Gastrocnemius medialis (tissue), 4 donors: ENCODE measurements at regions not wholly inside any gene's neighbourhood (a gene's known extent, or its start where the extent isn't known, plus 50 kb on each side); places are given as distances from the start of the nearest gene placed in this dataset.

Experiments
- ATAC-seq, 2 donors: fragments of 150-250 bp; one replicate each; pipeline ENCODE4 v1.9.1; 2016
- DNase-seq, 2 donors: peaks; one replicate each; pipeline ENCODE4 v3.0.0-alpha.2; 2019
- H3K27ac ChIP-seq, 4 donors: fragments of 200-600 bp; sonication (generic); 1 replicate in 1 of 4; 2 replicates in 3 of 4; pipeline ENCODE4 v1.5.1; 2016 to 2018; ENCODE audit warnings: mild to moderate bottlenecking in 2 of 4, moderate library complexity in 1 of 4
- H3K27me3 ChIP-seq, 3 donors: fragments of 200-600 bp; sonication (generic) in 2 of 3; 1 replicate in 1 of 3; 2 replicates in 2 of 3; pipeline versions ENCODE4 v1.5.1 to v1.6.0; 2016 to 2019; ENCODE audit warnings: mild to moderate bottlenecking in 1 of 3, moderate library complexity in 1 of 3
- H3K36me3 ChIP-seq, 2 donors: fragments of 200-600 bp; sonication (generic) in 1 of 2; one replicate each; pipeline ENCODE4 v1.5.1; 2017 to 2018
- H3K4me1 ChIP-seq, 2 donors: fragments of 200-600 bp; sonication (generic) in 1 of 2; one replicate each; pipeline ENCODE4 v1.5.1; 2016 to 2017; ENCODE audit warnings: mild to moderate bottlenecking in 2 of 2
- H3K4me3 ChIP-seq, 4 donors: fragments of 200-600 bp; sonication (generic) in 3 of 4; 1 replicate in 1 of 4; 2 replicates in 3 of 4; pipeline ENCODE4 v1.5.1; 2016 to 2019; ENCODE audit warnings: mild to moderate bottlenecking in 2 of 4
- H3K9me3 ChIP-seq, 3 donors: fragments of 200-600 bp; sonication (generic) in 2 of 3; 1 replicate in 1 of 3; 2 replicates in 2 of 3; pipeline ENCODE4 v1.5.1; 2016 to 2019
- POLR2A ChIP-seq, 2 donors: fragments of 450-650 bp; IDR thresholded peaks; one replicate each; pipeline ENCODE4 v1.6.1; 2017; ENCODE audit warnings: antibody characterized with exemption in 2 of 2, mild to moderate bottlenecking in 2 of 2, moderate library complexity in 2 of 2
- in situ Hi-C, 4 donors: fragments of 200-750 bp; cut with MboI; loops; one replicate each; pipeline versions ENCODE4 v1.15.0 to v1.8.0; 2017; ENCODE audit warnings: low sequenced_read_pairs in 4 of 4
- intact Hi-C: fragments of 100-400 bp; cut with DNase I; formaldehyde crosslinking; loops from one replicate; pipeline ENCODE4 v1.15.1; 2023; ENCODE audit warnings: low total_unique reads
- TF ChIP-seq, protein P1 (sequence below), 5 experiments: fragments of 450-650 bp in 3 of 5; fragments of 200-600 bp in 2 of 5; sonication (generic) in 2 of 5; IDR thresholded peaks in 4 of 5; conservative IDR thresholded peaks in 1 of 5; 1 replicate in 4 of 5; 2 replicates in 1 of 5; pipeline ENCODE4 v1.5.1; 2016 to 2019; ENCODE audit warnings: antibody characterized with exemption in 5 of 5, mild to moderate bottlenecking in 3 of 5, moderate library complexity in 3 of 5

DNA sequence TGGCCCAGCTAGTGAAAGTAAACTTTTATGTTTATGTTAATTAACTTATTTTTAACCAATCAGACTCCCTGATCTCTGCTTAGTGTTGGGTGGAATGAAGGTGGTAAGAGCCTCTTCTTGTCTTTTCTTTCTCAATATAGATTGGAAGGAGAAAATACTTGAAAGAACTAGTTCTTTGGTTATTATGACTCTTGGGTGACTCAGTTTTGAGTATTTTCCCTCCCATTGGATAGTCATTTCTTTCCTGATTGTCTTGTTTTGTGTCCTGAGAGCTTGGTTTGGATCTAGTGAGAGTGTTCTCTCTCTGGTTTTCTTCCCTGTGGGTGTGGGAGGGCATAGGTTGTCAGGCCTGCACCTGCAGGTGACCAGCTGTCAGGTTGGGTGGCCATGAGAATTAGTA lies 172.0 kb upstream of the GLRA2 start:
- Histone ChIP-seq H3K27ac (no peak overlapping the region), H3K36me3 (no peaks in the 10 kb centered on the region), H3K4me1 (no peaks in the 10 kb centered on the region), H3K27me3 (no peaks in the 10 kb centered on the region), H3K4me3 (no peak overlapping the region), H3K9me3 (no peaks in the 10 kb centered on the region)
- in situ Hi-C loops (loop anchor here in 1 of 4 donors (25.0 kb wide), 1 partner anchor 105 kb away; no protein-coding TSS in a partner anchor), intact Hi-C loops (no loop called here)
- ATAC-seq (no peak), DNase-seq (no peak)
- TF ChIP-seq, protein P1, sequence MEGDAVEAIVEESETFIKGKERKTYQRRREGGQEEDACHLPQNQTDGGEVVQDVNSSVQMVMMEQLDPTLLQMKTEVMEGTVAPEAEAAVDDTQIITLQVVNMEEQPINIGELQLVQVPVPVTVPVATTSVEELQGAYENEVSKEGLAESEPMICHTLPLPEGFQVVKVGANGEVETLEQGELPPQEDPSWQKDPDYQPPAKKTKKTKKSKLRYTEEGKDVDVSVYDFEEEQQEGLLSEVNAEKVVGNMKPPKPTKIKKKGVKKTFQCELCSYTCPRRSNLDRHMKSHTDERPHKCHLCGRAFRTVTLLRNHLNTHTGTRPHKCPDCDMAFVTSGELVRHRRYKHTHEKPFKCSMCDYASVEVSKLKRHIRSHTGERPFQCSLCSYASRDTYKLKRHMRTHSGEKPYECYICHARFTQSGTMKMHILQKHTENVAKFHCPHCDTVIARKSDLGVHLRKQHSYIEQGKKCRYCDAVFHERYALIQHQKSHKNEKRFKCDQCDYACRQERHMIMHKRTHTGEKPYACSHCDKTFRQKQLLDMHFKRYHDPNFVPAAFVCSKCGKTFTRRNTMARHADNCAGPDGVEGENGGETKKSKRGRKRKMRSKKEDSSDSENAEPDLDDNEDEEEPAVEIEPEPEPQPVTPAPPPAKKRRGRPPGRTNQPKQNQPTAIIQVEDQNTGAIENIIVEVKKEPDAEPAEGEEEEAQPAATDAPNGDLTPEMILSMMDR (IDR thresholded peaks at IDR 0.05 in 4 of 5, conservative IDR thresholded peaks at IDR 0.05 in 1 of 5), result no peak
- no peak for TF ChIP-seq POLR2A (IDR thresholded peaks at IDR 0.05)

DNA sequence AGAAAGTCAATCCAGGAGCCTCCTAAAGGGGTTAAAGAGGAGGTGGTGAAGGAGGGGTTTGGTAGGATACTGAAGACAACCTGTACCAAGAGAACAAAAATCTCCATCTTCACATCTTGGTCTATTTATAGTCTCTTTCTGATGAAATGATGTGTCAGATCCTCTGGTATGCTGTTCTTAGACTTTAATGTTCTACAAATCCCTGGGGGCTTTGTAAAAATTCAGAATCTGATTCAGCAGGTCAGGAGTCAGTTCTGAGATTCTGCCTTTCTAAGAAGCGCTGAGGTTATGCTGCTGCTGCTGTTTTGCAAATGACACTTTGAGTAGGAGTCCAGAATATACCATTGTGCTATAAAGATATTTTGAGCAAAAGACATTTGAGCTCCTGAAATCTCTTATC lies 172.9 kb upstream of the GLRA2 start:
- intact Hi-C loops (no loop called here), in situ Hi-C loops (loop anchor here in 1 of 4 donors (25.0 kb wide), 1 partner anchor 106 kb away; no protein-coding TSS in a partner anchor)
- ATAC-seq (no peak), DNase-seq (no peak)
- H3K27me3 ChIP-seq, result no peaks in the 10 kb centered on the region
- no peak overlapping the region for H3K4me3 ChIP-seq
- no peaks in the 10 kb centered on the region for H3K36me3 ChIP-seq
- TF ChIP-seq POLR2A (IDR thresholded peaks at IDR 0.05), result no peak
- TF ChIP-seq, protein P1 (IDR thresholded peaks at IDR 0.05 in 4 of 5, conservative IDR thresholded peaks at IDR 0.05 in 1 of 5), result no peak
- H3K4me1 ChIP-seq, result no peaks in the 10 kb centered on the region
- H3K9me3 ChIP-seq, result no peaks in the 10 kb centered on the region
- H3K27ac ChIP-seq, result no peak overlapping the region

DNA sequence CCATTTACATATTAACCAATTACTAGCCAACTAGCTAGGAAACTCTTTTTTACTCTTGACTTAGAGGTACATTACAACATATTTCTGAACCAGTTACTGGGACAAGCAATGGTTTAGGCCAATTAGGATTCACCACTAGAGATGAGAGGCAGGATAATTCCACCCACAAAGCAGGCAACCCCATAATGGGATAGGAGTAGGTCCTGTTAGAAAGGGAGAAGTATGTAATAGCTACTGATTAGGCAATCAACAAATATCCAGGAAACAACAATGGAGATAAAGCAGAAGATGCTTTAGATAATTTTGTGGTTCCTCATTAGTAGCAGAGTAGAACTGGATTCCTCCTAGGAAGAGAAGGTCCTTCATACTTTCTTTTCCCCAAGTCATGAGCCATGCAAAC lies 173.8 kb upstream of the GLRA2 start:
- Histone ChIP-seq H3K27ac (no peak overlapping the region), H3K36me3 (no peaks in the 10 kb centered on the region), H3K4me3 (no peak overlapping the region), H3K9me3 (no peaks in the 10 kb centered on the region), H3K27me3 (no peaks in the 10 kb centered on the region), H3K4me1 (no peaks in the 10 kb centered on the region)
- DNase-seq, result no peak
- TF ChIP-seq, protein P1 (IDR thresholded peaks at IDR 0.05 in 4 of 5, conservative IDR thresholded peaks at IDR 0.05 in 1 of 5), result no peak
- TF ChIP-seq POLR2A (IDR thresholded peaks at IDR 0.05), result no peak
- in situ Hi-C loops, result loop anchor here in 1 of 4 donors (25.0 kb wide), 1 partner anchor 107 kb away; no protein-coding TSS in a partner anchor
- intact Hi-C loops, result no loop called here
- no peak for ATAC-seq

DNA sequence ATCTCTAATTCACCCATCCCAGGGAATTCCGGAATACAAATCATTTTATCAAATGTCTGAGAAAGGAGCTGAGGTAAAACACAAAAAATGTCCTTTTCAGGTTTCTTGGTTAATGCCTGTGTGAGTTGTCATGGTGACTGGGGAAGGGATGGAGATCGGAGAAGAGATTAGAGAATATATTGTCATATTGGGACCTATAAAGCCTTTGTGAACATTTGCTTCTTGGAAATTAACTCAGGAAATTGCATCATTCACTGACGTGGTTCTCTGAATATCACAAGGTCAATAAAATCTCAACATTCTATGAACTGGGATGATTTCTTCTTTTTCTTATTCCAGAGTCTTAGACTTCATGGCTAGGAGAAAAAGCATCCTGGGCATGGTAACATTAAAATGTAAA lies 174.8 kb upstream of the GLRA2 start:
- intact Hi-C loops, result no loop called here
- Histone ChIP-seq H3K4me1 (no peaks in the 10 kb centered on the region), H3K27me3 (no peaks in the 10 kb centered on the region), H3K9me3 (no peaks in the 10 kb centered on the region), H3K36me3 (no peaks in the 10 kb centered on the region), H3K27ac (no peak overlapping the region), H3K4me3 (no peak overlapping the region)
- in situ Hi-C loops, result loop anchor here in 1 of 4 donors (25.0 kb wide), 1 partner anchor 108 kb away; no protein-coding TSS in a partner anchor
- ATAC-seq (no peak), DNase-seq (no peak)
- TF ChIP-seq POLR2A (IDR thresholded peaks at IDR 0.05), result no peak
- TF ChIP-seq, protein P1 (IDR thresholded peaks at IDR 0.05 in 4 of 5, conservative IDR thresholded peaks at IDR 0.05 in 1 of 5), result no peak

DNA sequence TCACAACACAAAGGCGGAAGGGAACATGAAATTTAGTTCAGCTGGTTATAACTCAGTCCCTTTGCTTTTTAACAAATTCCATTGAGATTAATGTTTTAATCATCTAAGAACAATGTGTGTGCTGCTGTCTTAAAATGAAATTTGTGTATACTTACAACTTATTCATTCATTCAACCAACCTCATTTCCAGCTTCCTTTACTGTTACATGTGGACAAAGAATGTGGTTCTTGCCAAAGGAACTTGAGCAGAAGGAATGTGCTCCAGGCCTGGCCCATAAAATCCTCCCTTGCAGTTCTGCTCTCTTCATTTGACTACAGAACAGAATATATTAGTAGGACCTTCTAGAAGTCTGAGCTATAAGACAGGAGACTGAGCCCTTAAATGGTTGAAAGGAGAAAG lies 176.8 kb upstream of the GLRA2 start:
- no peak for TF ChIP-seq POLR2A (IDR thresholded peaks at IDR 0.05)
- TF ChIP-seq, protein P1 (IDR thresholded peaks at IDR 0.05 in 4 of 5, conservative IDR thresholded peaks at IDR 0.05 in 1 of 5), result no peak
- H3K27ac ChIP-seq, result no peak overlapping the region
- intact Hi-C loops, result no loop called here

More for the DNA sequence above, 176.8 kb upstream of the GLRA2 start:
- Histone ChIP-seq H3K27me3 (no peaks in the 10 kb centered on the region), H3K4me1 (no peaks in the 10 kb centered on the region), H3K4me3 (no peak overlapping the region), H3K9me3 (no peaks in the 10 kb centered on the region), H3K36me3 (no peaks in the 10 kb centered on the region)
- ATAC-seq (no peak), DNase-seq (no peak)
- in situ Hi-C loops, result loop anchor here in 1 of 4 donors (25.0 kb wide), 1 partner anchor 110 kb away; no protein-coding TSS in a partner anchor
